Astrocyte (in vitro differentiated cells and primary cell): ENCODE measurements at regions not wholly inside any gene's neighbourhood (a gene's known extent, or its start where the extent isn't known, plus 50 kb on each side); places are given as distances from the start of the nearest gene placed in this dataset.

Source experiments
- DNase-seq: peaks from one replicate; pipeline ENCODE4 v3.0.0-alpha.2; 2010; ENCODE audit warnings: low read depth
- FAIRE-seq: peaks from 2 replicates; lab custom pipeline; 2011; peaks lifted over from hg19 to GRCh38; lab: Jason Lieb, UNC
- H2AFZ ChIP-seq: 2 replicates; pipeline ENCODE4 v1.6.0; 2012; ENCODE audit warnings: low read depth, low read length, inconsistent platforms
- H3K27ac ChIP-seq: 2 replicates; pipeline ENCODE4 v1.5.1; 2011; ENCODE audit warnings: low read depth, low read length, inconsistent platforms
- H3K27me3 ChIP-seq: 2 replicates; pipeline ENCODE4 v1.6.0; 2011; ENCODE audit warnings: low read length, inconsistent platforms; ENCODE audit not compliant: insufficient read depth
- H3K36me3 ChIP-seq: 2 replicates; pipeline ENCODE4 v1.5.1; 2011; ENCODE audit warnings: low read length, inconsistent platforms; ENCODE audit not compliant: insufficient read depth
- H3K4me1 ChIP-seq: 2 replicates; pipeline ENCODE4 v1.5.1; 2011; ENCODE audit warnings: low read length, inconsistent platforms; ENCODE audit not compliant: insufficient read depth
- H3K4me2 ChIP-seq: 2 replicates; pipeline ENCODE4 v1.6.0; 2012; ENCODE audit warnings: low read length, inconsistent platforms
- H3K4me3 ChIP-seq: 2 replicates; pipeline ENCODE4 v1.5.1; 2011; ENCODE audit warnings: low read depth, mild to moderate bottlenecking, low read length, inconsistent platforms; ENCODE audit not compliant: insufficient read depth
- H3K79me2 ChIP-seq: 2 replicates; pipeline ENCODE4 v1.6.0; 2012; ENCODE audit warnings: mild to moderate bottlenecking, low read length, inconsistent platforms; ENCODE audit not compliant: insufficient read depth
- H3K9ac ChIP-seq: 2 replicates; pipeline ENCODE4 v1.6.0; 2012; ENCODE audit warnings: mild to moderate bottlenecking, low read length, inconsistent platforms
- H3K9me3 ChIP-seq: 2 replicates; pipeline ENCODE4 v1.5.1; 2012; ENCODE audit warnings: low read depth, mild to moderate bottlenecking, low read length, inconsistent platforms; ENCODE audit not compliant: insufficient read depth
- H4K20me1 ChIP-seq: 2 replicates; pipeline ENCODE4 v1.6.0; 2012; ENCODE audit warnings: low read length, inconsistent platforms; ENCODE audit not compliant: insufficient read depth
- H3K27ac Mint-ChIP-seq: one replicate; pipeline ENCODE4 v1.8.0; 2021; ENCODE audit warnings: mild to moderate bottlenecking, mixed read lengths; ENCODE audit not compliant: unreplicated experiment
- H3K27me3 Mint-ChIP-seq: one replicate; pipeline ENCODE4 v1.8.0; 2021; ENCODE audit warnings: low read depth, mixed read lengths; ENCODE audit not compliant: unreplicated experiment
- H3K36me3 Mint-ChIP-seq: one replicate; pipeline ENCODE4 v1.8.0; 2021; ENCODE audit warnings: low read depth, mixed read lengths; ENCODE audit not compliant: unreplicated experiment
- H3K4me1 Mint-ChIP-seq: one replicate; pipeline ENCODE4 v1.8.0; 2021; ENCODE audit warnings: low read depth, mixed read lengths; ENCODE audit not compliant: unreplicated experiment
- H3K4me3 Mint-ChIP-seq: one replicate; pipeline ENCODE4 v1.8.0; 2021; ENCODE audit warnings: mild to moderate bottlenecking, moderate library complexity, mixed read lengths; ENCODE audit not compliant: unreplicated experiment
- H3K9me3 Mint-ChIP-seq: one replicate; pipeline ENCODE4 v1.8.0; 2021; ENCODE audit warnings: mild to moderate bottlenecking, mixed read lengths; ENCODE audit not compliant: unreplicated experiment
- CTCF ChIP-seq: IDR thresholded peaks from 2 replicates; pipeline ENCODE4 v1.5.1; 2011; ENCODE audit warnings: low read depth, mild to moderate bottlenecking, inconsistent platforms, low read length, moderate library complexity; ENCODE audit not compliant: insufficient read depth
- EZH2 ChIP-seq: IDR thresholded peaks from 2 replicates; pipeline ENCODE4 v1.6.1; 2012; ENCODE audit warnings: mild to moderate bottlenecking, low read length, inconsistent platforms; ENCODE audit not compliant: insufficient read depth

DNA sequence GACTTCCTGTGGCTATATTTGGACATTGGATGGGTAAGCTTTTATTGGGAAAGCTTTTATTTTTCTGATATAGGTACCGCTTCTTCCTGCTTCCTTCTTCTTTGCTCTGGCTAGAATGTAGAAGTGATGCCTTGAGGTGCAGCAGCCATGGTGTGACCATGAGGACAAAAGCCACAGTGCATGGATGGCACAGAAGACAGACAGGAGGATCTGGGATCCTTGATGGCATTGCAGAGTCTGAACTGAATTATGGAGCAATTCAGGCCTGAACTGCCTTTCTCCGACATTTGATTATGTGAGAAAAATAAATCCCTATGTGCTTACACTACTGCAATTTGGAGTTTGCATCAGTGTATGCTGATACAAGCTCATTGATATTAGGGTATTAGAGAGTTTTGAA, 191.3 kb upstream of the CRY1 start:
- H3K4me3 Mint-ChIP-seq = no peak overlapping the region
- H3K27me3 Mint-ChIP-seq = peaks cover 6% of the 10 kb centered on the region
- H4K20me1 ChIP-seq = no peaks in the 10 kb centered on the region
- H3K27ac Mint-ChIP-seq = no peak overlapping the region
- no peak overlapping the region for H2AFZ ChIP-seq
- no peak overlapping the region for H3K4me2 ChIP-seq
- peaks cover 6% of the 10 kb centered on the region for H3K4me1 ChIP-seq
- H3K4me3 ChIP-seq = no peak overlapping the region
- no peaks in the 10 kb centered on the region for H3K27me3 ChIP-seq
- H3K79me2 ChIP-seq = no peaks in the 10 kb centered on the region
- TF ChIP-seq CTCF (no peak), EZH2 (no peak)
- H3K36me3 ChIP-seq = no peaks in the 10 kb centered on the region
- no peaks in the 10 kb centered on the region for H3K4me1 Mint-ChIP-seq
- peaks cover 5% of the 10 kb centered on the region for H3K9me3 Mint-ChIP-seq
- no peak overlapping the region for H3K27ac ChIP-seq
- FAIRE-seq = no peak
- H3K36me3 Mint-ChIP-seq = no peaks in the 10 kb centered on the region
- DNase-seq = no peak
- H3K9me3 ChIP-seq = no peaks in the 10 kb centered on the region
- H3K9ac ChIP-seq = no peak overlapping the region

GRCh38 chr12:107287436-107288413, 194.4 kb upstream of the CRY1 start:
- peaks cover 3% of the 10 kb centered on the region for H3K9me3 Mint-ChIP-seq
- TF ChIP-seq EZH2 (no peak), CTCF (no peak)
- no peak overlapping the region for H3K27ac ChIP-seq
- no peak for FAIRE-seq
- H3K79me2 ChIP-seq = no peaks in the 10 kb centered on the region
- H3K4me1 Mint-ChIP-seq = no peaks in the 10 kb centered on the region
- no peaks in the 10 kb centered on the region for H3K27me3 ChIP-seq
- no peak overlapping the region for H3K4me3 ChIP-seq
- H3K27ac Mint-ChIP-seq = no peak overlapping the region
- H3K4me2 ChIP-seq = peak overlapping the region; percentile 20
- H3K36me3 Mint-ChIP-seq = no peaks in the 10 kb centered on the region
- no peaks in the 10 kb centered on the region for H4K20me1 ChIP-seq
- H3K4me3 Mint-ChIP-seq = no peak overlapping the region
- peak; percentile 11 for DNase-seq
- no peaks in the 10 kb centered on the region for H3K9me3 ChIP-seq
- peaks cover 6% of the 10 kb centered on the region for H3K4me1 ChIP-seq
- H3K27me3 Mint-ChIP-seq = peaks cover 14% of the 10 kb centered on the region
- peak overlapping the region; percentile 5 for H2AFZ ChIP-seq
- H3K36me3 ChIP-seq = no peaks in the 10 kb centered on the region
- no peak overlapping the region for H3K9ac ChIP-seq
